ENCODE measurements at regions not wholly inside any gene's neighbourhood (a gene's known extent, or its start where the extent isn't known, plus 50 kb on each side); places are given as distances from the start of the nearest gene placed in this dataset.

- TF ChIP-seq EP300 (IDR thresholded peaks at IDR 0.05; ENCODE audit: borderline replicate concordance in 1 of 2, low read depth in 2 of 2, low read length in 2 of 2) (no peak), NANOG (IDR thresholded peaks at IDR 0.05; ENCODE audit: insufficient read depth, low read depth, low read length, poor library complexity, severe bottlenecking) (no peak), TAF1 (IDR thresholded peaks at IDR 0.05; ENCODE audit: low read depth, low read length) (no peak)
These were observed 134.4 kb downstream of the SLC16A9 start (continued) for GRCh38 chr10:59575269-59575668.
